ENCODE measurements at regions not wholly inside any gene's neighbourhood (a gene's known extent, or its start where the extent isn't known, plus 50 kb on each side); places are given as distances from the start of the nearest gene placed in this dataset.

GRCh38 chr4:141575884-141576283 is 60.5 kb upstream of the IL15 start (continued):
- TF ChIP-seq, protein P1, sequence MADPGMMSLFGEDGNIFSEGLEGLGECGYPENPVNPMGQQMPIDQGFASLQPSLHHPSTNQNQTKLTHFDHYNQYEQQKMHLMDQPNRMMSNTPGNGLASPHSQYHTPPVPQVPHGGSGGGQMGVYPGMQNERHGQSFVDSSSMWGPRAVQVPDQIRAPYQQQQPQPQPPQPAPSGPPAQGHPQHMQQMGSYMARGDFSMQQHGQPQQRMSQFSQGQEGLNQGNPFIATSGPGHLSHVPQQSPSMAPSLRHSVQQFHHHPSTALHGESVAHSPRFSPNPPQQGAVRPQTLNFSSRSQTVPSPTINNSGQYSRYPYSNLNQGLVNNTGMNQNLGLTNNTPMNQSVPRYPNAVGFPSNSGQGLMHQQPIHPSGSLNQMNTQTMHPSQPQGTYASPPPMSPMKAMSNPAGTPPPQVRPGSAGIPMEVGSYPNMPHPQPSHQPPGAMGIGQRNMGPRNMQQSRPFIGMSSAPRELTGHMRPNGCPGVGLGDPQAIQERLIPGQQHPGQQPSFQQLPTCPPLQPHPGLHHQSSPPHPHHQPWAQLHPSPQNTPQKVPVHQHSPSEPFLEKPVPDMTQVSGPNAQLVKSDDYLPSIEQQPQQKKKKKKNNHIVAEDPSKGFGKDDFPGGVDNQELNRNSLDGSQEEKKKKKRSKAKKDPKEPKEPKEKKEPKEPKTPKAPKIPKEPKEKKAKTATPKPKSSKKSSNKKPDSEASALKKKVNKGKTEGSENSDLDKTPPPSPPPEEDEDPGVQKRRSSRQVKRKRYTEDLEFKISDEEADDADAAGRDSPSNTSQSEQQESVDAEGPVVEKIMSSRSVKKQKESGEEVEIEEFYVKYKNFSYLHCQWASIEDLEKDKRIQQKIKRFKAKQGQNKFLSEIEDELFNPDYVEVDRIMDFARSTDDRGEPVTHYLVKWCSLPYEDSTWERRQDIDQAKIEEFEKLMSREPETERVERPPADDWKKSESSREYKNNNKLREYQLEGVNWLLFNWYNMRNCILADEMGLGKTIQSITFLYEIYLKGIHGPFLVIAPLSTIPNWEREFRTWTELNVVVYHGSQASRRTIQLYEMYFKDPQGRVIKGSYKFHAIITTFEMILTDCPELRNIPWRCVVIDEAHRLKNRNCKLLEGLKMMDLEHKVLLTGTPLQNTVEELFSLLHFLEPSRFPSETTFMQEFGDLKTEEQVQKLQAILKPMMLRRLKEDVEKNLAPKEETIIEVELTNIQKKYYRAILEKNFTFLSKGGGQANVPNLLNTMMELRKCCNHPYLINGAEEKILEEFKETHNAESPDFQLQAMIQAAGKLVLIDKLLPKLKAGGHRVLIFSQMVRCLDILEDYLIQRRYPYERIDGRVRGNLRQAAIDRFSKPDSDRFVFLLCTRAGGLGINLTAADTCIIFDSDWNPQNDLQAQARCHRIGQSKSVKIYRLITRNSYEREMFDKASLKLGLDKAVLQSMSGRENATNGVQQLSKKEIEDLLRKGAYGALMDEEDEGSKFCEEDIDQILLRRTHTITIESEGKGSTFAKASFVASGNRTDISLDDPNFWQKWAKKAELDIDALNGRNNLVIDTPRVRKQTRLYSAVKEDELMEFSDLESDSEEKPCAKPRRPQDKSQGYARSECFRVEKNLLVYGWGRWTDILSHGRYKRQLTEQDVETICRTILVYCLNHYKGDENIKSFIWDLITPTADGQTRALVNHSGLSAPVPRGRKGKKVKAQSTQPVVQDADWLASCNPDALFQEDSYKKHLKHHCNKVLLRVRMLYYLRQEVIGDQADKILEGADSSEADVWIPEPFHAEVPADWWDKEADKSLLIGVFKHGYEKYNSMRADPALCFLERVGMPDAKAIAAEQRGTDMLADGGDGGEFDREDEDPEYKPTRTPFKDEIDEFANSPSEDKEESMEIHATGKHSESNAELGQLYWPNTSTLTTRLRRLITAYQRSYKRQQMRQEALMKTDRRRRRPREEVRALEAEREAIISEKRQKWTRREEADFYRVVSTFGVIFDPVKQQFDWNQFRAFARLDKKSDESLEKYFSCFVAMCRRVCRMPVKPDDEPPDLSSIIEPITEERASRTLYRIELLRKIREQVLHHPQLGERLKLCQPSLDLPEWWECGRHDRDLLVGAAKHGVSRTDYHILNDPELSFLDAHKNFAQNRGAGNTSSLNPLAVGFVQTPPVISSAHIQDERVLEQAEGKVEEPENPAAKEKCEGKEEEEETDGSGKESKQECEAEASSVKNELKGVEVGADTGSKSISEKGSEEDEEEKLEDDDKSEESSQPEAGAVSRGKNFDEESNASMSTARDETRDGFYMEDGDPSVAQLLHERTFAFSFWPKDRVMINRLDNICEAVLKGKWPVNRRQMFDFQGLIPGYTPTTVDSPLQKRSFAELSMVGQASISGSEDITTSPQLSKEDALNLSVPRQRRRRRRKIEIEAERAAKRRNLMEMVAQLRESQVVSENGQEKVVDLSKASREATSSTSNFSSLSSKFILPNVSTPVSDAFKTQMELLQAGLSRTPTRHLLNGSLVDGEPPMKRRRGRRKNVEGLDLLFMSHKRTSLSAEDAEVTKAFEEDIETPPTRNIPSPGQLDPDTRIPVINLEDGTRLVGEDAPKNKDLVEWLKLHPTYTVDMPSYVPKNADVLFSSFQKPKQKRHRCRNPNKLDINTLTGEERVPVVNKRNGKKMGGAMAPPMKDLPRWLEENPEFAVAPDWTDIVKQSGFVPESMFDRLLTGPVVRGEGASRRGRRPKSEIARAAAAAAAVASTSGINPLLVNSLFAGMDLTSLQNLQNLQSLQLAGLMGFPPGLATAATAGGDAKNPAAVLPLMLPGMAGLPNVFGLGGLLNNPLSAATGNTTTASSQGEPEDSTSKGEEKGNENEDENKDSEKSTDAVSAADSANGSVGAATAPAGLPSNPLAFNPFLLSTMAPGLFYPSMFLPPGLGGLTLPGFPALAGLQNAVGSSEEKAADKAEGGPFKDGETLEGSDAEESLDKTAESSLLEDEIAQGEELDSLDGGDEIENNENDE (IDR thresholded peaks at IDR 0.05; ENCODE audit: insufficient replicate concordance, low read length), result no peak
- no peak for TF ChIP-seq POU5F1 (IDR thresholded peaks at IDR 0.05; ENCODE audit: low read depth, low read length)
- no peak for TF ChIP-seq POLR2AphosphoS5 (IDR thresholded peaks at IDR 0.05; ENCODE audit: low read depth, low read length)
- TF ChIP-seq JUN (IDR thresholded peaks at IDR 0.05; ENCODE audit: low read depth, low read length), result no peak
- TF ChIP-seq ATF2 (IDR thresholded peaks at IDR 0.05; ENCODE audit: low read length), result no peak
- no peak for TF ChIP-seq SUZ12 (IDR thresholded peaks at IDR 0.05; ENCODE audit: low read length)
- no peak for TF ChIP-seq GABPA (IDR thresholded peaks at IDR 0.05; ENCODE audit: borderline replicate concordance, insufficient read depth, low read length)
- no peak for TF ChIP-seq SP2 (IDR thresholded peaks at IDR 0.05; ENCODE audit: low read length)
- no peak for TF ChIP-seq HDAC6 (IDR thresholded peaks at IDR 0.05; ENCODE audit: low read depth, low read length)

Data from H1 (cell line).